ENCODE measurements at regions not wholly inside any gene's neighbourhood (a gene's known extent, or its start where the extent isn't known, plus 50 kb on each side); places are given as distances from the start of the nearest gene placed in this dataset.

GRCh38 chr1:87791931-87792740 is 463.5 kb downstream of the LMO4 start:
- DNase-seq, result no peak

DNA sequence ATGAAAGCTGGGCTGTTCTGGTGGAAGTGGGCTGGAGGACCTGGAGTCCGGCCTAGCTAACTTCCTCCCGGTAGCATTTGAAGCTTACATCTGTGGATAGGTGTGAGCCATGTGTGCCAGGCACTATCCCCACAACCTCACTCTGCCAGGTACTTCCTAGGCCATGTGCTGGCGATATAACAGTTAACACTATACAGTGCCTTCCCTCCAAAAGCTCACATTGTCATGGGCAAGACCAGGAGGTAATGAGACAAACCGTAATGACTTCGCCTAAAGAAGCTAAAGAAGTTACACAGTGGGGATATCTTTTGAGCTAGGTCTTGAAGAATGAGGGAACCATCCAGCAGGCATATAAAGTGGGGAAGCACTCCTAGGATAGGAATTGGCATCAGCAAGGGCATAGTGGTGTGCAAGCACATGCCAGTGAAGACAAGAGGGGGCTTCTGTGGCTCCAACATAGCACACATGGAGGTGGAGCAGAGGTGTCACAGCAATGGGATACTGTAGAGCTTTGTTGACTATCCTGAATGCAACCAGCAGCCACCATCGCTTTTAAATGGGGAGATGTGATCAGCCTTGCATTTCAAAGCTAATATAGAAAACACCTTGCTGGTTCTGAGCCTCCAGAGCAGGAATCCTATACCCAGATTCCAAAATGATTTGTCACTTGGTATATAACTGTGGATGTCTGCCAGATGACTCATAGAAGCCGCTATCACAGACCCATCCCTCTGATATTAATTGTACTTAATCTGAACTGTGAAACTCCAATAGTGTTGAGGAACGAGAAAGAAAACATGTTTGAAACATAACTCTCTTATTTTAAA is 466.3 kb downstream of the LMO4 start:
- DNase-seq, result peak; percentile 12 to 65

DNA sequence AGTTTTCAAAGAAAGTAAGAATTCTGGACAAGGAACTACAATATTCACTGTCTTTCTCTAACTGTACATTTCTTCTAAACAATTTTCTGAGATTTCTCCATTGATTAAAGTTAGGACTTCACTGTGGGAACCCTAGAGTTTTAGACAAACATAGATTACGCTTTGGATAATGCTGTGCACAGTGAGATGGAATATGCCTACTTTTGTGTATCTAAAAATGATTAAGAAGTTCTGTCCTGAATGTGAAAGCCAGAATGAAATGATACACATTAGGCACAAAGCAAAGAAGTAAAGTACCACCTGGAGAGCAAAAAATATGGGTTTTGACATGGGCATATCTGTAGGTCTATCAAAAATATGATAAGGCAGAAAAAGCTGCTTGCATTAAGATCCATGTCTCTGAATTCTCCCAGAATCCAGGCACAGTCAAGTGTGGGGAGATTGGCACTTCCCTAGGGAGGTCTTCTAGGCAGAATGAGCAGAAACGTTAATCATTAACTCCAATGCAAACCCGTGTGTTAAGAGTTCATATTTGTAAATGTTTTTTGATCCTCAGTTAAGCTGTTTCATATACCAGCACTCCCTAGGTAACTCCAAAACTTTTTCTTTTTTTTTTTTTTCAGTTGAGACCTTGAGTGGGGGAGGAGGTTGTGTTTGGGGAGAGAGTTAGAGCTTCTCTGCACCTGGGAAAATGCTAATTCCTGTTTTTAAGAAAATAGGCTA is 467.1 kb downstream of the LMO4 start:
- no peak for DNase-seq

DNA sequence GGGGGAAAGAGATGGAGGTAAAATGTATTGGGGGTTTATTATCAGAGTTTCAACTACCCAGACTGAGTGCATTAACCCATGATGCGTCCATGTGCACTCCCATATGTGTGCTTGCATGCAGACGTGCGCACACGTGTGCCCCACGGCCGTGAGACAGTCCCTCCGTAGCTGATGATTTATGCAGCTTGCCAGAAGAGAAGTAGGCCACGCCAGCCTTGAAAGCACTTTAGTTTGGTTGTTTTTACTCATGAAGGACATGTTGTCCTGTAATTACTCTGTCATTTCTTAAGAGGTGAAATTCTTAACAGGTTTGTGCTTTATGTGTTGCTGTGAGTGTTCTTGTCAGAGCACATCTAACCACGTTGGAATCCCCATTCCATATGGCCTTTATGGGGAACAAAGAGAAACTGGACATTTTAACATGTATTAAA is 467.8 kb downstream of the LMO4 start:
- DNase-seq, result no peak

DNA sequence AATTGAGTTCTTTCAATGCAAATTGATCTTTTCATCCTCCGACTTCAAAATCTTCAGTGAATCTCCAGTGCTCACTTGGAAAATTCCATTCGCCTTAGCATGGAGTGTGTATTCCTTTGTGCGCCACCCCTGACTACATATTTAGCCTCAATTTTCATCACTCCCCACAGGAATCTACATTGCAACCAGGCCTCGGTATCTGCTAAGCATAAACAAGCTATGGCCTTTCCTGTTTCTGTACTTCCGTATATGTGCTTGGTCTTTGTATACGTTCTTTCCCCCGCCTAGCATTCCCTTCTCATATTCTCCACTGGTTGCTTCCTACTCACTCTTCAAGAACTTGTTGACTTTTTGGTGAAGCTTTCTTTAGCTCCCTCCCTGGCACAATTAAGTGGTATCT is 470.8 kb downstream of the LMO4 start:
- no peak for DNase-seq

GRCh38 chr1:87800006-87800405 is 471.3 kb downstream of the LMO4 start:
- DNase-seq, result no peak

GRCh38 chr1:87803375-87803774 is 474.7 kb downstream of the LMO4 start:
- no peak for DNase-seq

DNA sequence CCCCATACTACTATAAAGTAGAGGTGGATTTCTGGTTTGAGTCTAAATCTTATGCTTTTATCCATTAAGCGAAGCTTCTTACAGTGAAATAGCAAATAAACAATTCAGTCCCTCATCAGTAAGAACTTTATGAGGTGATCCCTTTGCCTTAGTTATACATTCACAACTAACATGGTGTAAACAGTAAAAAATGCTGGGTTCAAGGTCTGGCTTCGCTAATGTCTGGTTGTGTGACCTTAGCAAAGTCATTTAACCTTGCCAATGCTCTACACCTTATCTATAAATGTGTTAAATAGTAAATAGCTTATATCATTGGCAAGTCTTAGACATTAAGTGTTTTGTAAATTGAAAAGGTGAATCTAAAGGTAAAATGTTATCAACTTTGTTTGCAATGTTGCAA is 475.4 kb downstream of the LMO4 start:
- DNase-seq, result no peak

DNA sequence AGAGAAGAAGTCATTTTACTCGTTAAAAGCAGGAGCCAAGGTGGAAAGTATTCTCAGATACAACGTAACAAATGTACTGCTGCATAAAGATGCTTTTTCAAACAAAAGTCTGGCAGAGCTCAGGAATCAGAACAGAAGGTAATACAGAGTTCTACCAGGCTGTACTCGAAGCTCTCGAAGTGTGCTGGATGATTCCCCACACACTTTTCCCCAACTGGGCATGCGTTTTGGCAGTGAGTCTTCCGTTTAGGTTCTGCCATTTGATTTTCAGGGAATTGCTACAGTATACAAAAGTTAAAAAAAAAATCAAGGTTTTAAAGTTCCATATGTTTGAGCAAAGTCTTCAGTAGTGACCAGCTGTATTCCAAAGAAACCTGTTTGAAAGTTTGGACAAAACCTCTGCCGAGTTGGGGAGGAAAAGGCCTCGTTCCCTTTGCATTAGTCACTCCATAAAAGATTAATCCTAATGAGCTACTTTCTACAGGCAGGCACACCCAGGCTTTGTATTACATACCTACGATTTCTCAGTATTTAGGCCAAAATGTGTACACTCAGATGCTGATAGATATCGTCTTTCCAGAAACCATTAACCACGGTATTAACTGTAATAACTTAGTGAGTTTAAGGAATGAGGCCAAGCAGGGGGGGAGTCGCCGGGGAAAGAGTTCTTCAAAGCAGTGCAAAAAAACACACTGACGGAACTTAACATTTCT is 477.1 kb downstream of the LMO4 start:
- DNase-seq, result no peak

- DNase-seq, result no peak
Observed at GRCh38 chr1:87806379-87807094, 477.9 kb downstream of the LMO4 start.

GRCh38 chr1:87810166-87810565 is 481.5 kb downstream of the LMO4 start:
- no peak for DNase-seq

DNA sequence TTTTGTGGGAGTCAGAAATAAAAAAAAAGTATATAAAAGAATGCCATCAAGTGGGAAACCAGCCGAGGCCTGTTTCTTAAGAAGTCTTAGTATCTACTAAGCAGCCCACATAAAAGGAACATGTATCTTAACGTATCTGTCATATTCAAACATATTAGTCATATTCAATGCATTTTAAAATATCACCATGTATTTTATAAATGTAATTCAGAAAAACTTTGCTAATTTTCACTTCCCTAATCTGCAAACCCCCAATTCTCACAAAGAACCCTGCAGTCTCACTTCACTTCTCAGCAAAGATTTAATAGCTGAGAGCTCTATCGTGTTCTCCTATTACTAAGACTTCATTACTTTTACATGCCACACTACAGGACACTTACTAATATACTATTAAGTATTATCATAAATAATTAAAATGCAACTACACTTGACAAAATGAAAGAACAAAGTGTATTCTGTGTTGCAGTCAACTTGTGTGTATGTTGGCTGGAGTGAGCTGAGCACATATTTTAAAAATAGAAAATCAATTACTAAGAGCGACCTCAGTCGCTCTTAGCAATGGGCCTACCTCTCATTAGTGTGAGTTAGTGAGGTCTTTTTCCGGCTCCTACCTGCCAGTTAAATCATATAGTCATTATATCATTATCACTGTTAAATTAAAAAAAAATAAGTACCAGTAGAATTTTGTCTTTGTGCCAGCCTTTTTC is 484.3 kb downstream of the LMO4 start:
- DNase-seq, result no peak

DNA sequence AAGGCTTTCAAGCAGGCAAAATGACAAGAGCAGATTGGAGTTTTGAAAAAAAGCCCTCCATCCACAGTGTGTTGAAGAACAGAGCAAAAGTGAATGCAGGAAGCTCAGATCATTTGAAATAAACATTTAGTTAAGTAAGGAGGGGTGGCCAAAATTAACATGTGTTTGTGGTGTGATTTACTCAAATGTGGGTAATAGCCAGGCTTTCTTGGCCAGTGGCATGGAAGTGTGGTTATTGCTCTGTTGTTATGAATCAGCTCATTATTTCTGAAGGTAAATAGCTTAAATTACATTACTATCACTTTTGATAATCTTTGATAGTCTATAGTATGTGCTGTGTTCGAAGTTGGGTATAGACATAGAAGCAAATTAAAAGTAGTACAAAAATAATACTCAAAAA is 485.9 kb downstream of the LMO4 start:
- DNase-seq, result no peak

DNA sequence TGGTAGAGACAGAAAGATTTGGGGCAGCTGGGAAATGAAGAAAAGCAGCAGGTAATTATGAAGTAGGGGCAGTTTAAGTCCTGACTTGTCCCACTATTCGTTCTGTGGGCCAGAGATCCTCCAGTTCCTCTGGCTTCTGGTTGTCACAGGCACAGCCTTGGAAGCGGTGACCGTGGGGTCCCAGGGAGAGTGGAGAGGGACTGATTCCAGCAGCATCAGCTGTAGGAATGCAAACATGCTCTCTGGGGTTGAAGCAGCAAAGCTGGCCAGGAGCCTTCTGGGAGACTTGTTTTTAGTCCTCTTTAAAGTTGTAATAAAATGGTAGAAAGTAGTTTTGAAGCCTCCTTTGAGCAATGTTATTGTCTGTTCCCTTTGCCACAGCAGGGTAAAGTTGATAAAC is 488.0 kb downstream of the LMO4 start:
- no peak for DNase-seq

DNA sequence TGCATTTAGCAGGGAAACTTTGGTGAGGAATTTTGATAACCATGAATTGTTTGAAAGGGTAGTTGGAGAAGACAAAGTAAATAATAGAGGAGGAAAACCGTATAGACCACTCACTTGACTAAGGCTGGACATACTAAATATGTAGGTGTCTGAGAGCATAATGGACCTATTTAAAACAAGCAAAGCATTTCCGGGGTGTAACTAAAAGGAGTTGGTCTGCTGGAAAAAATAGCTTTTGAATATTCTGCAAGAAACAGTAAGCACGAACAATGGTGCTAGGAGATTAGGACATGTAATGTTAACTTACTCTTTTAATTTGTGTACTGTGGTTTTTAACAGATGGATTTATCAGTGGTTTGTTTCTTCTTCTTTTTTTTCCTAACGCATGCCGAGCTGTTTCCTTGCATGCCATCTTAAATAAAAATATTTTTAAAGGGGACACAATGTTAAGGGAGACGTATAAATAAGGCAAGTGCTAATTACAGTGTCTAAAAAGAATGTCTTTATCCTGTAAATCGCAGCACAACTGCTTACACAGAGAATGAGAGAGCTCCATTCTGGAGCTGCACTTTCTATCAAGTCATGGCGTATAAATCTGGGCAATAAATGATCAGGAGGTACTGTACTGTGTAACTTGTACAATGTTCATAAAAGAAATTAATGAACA is 492.1 kb downstream of the LMO4 start:
- DNase-seq, result no peak

DNA sequence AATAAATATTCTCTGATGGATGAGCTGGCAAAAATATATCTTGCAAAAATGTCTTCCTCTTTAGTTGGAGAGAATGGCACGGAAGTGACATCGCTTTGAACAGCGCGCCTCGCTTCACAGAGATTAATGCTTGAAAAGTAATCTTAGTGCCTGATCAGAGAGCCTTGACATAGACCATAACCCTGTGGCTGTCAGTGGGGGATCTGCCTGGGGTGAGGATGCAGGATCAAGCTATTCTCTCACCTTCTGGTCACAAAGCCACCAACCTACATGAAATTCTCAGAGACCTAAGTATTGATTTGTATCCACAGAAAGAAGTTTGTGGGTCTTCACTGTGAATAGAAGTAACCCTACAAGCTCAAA is 492.6 kb downstream of the LMO4 start:
- no peak for DNase-seq

DNA sequence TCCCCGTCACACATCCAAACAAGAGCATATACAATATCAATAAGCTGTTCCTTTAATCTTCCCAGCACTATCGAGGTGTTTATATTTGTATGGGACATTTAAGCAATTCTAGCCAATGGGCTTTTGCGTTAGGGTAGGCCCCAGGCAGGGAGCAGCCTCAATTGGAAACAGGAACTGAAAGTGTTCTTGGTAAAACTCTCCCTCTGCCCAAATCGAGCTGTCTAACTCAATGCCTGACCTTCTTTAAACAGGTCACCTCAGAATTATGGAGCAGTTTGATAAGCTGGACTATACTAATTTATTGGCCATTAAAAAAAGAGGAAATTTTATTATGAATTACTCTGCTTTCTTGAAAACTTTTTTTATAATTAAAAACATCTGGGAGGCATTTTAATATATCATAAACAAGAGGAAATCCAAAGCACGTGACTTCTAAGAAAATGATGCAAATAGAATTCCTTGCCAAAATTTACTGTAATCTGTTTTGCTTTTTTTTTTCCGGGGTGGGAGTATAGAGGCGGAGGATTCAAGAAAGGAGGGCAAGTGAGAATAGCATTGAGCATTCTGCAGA is 498.1 kb downstream of the LMO4 start:
- DNase-seq, result no peak

DNA sequence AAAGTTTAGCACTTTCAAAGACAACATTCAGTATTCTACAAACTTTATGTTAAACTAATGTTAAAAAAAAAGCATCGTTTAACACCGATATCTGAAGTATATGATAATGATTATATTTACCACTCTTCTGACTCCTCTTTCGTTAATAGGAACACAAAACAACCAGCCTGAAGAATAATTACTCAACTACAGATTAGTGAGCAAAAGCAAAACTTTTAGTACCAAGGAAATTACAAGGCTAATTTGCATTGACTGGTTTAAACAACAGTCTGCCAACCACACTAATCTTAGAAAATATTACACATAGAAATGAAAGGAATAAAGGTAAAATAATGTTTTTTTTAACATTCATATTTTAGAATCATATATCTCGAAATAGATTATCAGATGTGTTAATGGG is 500.7 kb downstream of the LMO4 start:
- DNase-seq, result no peak

DNA sequence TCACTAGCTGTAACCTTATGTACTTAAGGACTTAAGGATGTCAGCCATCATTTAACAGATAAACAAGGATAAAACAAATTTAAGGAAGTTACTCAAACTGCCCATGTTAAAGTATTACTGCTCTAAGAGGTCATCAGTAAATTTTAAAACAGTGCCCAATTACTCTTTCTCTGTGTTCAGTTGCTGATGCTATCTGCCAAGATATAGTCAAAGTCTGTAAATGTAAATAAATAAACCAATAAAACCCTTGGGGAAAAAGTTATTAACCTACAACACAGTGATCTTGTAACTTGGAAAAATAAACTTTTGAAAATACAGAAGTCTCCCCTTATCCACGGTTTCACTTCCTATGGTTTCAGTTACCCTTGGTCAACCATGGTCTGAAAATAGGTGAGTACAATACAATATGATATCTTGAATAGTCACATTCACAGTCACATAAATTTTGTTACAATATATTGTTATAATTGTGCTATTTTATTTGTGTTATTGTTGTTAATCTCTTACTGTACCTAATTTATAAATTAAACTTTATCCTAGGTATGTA is 501.8 kb downstream of the LMO4 start:
- no peak for DNase-seq

DNA sequence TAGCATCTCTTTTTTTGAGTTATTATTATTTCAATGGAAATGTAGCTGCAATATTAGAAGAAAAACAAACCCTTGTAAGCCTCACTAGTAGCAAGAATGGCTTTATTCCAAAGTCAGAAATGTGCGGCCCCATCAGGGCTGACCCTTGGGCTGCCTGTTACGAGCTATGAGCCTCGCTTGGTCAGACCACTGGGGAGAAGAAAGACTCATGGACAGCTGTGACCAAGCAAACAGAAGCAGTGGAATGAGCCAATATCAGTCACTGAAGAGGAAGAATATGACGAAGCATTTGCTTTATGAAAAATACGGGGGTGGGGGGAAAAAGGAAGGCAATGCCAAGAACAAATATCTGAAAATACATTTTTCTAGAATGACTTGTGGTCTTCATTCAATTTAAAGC is 504.5 kb downstream of the LMO4 start:
- DNase-seq, result no peak

Measured in SW 1271 (cell line).